HG02678 (cell line): ENCODE measurements at regions not wholly inside any gene's neighbourhood (a gene's known extent, or its start where the extent isn't known, plus 50 kb on each side); places are given as distances from the start of the nearest gene placed in this dataset.
"Not testable (repeated sequence)": the region's sequence is repeated elsewhere in the genome, so short reads cannot be mapped to it uniquely, and the experiment has no call there.

Experiments
- ATAC-seq: cut with Tn5 transposase; IDR thresholded peaks from one replicate; pipeline ENCODE4 v1.9.1; 2021; ENCODE audit warnings: mild to moderate bottlenecking, moderate library complexity; ENCODE audit not compliant: unreplicated experiment

GRCh38 chr2:111522231-111522768, 361.7 kb downstream of the ANAPC1 start:
- ATAC-seq = no peak

DNA sequence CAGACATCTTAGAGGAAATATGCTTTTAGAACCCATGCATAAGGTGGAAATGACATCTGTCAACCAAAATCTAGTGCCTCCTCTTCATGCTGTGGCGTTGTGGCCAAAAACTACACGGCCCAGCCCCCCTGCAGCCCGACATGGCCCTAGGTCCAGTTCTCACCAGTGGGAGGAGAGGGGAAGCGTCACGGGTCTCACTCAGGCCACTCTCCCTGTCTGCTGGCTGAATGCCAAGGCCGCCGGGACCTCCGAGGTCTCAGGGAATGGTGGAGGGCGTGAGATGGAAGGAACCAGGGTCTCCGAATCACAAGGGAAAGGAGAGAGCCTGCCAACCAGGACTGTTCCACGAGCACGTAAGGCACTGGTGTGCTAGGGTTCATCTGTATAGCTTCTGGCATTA, 361.0 kb downstream of the ANAPC1 start:
- ATAC-seq = no peak

GRCh38 chr2:111525026-111525425, 359.0 kb downstream of the ANAPC1 start:
- not testable (repeated sequence) for ATAC-seq

DNA sequence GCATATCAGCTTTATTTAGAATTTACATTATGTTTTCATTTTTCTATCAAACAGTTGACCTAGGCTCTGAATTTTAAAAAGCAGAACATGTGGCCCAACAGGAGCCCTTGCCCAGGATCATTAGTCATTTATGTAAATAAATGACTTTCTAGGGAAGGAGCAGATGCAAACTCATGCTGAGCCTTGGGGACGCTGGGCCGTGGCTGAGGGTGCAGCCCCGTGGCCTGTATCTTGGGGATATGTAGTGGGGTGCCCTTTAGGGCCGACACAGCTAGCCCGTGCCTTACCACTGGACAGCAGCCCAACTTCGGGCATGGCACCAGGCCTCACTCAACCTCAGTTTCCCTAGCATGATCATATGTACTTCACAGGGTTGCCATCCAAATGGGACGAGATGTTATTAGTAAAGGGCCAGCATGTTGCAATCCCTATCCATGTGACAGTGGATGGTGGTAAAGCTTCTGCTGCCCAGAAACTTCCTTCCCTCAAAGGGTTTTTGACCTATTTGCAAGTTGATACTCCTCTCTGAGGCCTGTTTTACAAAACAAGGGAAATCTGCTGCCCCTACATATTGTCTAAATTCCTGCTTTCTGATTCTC, 357.9 kb downstream of the ANAPC1 start:
- ATAC-seq = not testable (repeated sequence)

GRCh38 chr2:111527707-111528400, 356.1 kb downstream of the ANAPC1 start:
- not testable (repeated sequence) for ATAC-seq

GRCh38 chr2:111529022-111529421, 355.0 kb downstream of the ANAPC1 start:
- not testable (repeated sequence) for ATAC-seq

GRCh38 chr2:111530239-111530965, 353.6 kb downstream of the ANAPC1 start:
- not testable (repeated sequence) for ATAC-seq

- ATAC-seq = not testable (repeated sequence)
These were observed 351.1 kb downstream of the ANAPC1 start for GRCh38 chr2:111532682-111533556.

DNA sequence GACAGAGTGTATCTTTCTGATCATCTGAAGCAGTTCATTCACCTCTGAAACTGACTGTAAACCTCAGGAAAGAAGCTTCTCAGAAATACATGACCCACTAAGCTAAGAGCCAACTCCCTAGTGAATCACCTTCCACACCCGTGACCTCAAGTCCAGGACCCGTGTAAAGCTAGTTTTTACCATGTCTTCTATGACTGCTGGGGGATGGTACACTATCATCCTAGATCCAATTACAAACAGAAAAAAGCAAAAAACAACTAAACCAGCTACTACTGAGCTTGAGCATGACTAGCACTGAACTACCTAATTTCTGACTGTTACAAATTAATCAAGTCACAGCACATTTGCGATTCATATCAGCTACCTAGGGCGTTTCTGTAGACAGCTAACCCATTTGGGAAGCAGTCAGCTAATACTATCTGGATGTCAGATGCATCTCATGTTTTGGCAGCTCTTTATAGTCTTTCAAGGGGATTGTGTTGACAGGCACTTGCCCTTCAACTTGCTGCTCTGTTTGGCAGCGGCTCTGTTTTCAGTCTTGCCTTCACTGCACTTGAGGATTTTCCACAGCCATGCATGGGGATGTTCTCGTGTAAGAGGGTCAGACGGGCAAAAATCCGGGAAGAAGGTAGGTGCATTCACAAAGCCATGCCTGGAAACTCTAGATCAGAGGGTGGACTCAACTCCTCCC, 350.3 kb downstream of the ANAPC1 start:
- ATAC-seq = not testable (repeated sequence)

- no peak for ATAC-seq
These were observed 349.1 kb downstream of the ANAPC1 start for GRCh38 chr2:111534910-111535352.

GRCh38 chr2:111535404-111535803, 348.6 kb downstream of the ANAPC1 start:
- no peak for ATAC-seq

- ATAC-seq = no peak
These were observed 346.8 kb downstream of the ANAPC1 start for GRCh38 chr2:111537078-111537655.

DNA sequence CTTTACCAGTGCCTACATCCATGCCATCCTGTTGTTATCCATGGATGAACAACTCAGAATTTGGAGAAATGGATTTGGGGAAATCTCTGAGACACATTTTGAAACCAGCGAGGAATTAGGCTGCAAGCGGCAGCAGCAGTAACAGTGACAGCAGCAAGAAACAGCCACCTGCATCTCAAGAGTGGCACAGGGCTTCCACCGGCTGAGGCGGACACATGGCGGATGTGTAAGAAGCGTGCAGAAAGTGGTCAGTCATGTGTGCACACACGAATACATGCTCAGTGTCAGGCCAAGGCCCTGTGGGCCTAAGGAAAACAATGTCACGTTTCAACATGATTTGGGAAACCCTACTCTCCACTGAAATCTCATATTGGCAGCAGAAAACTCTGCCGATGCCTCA, 344.0 kb downstream of the ANAPC1 start:
- not testable (repeated sequence) for ATAC-seq

- not testable (repeated sequence) for ATAC-seq
These were observed 341.7 kb downstream of the ANAPC1 start for GRCh38 chr2:111542120-111542774.

- not testable (repeated sequence) for ATAC-seq
These were observed 340.0 kb downstream of the ANAPC1 start for GRCh38 chr2:111544006-111544405.

- ATAC-seq = peak; percentile 48
These were observed 338.1 kb downstream of the ANAPC1 start for GRCh38 chr2:111545723-111546431.

DNA sequence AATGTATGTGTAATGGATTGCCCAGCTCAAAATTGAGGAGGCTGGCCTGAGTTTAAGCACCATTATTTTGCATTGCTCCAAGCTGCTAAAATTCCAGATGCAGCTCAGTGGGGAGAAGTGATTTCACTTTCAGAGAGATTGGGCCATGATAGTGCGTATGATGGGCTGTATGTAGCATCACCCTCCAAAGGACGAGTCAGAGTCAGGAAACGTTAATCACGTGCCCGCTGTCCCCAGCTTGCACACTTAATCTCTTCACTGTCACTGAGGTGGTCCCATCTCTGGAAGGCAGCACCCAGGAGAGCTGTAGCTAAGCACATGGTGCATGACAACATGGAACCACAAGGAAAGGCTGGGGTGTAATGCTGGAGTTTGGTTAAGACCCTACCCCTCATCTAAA, 337.4 kb downstream of the ANAPC1 start:
- ATAC-seq = not testable (repeated sequence)

DNA sequence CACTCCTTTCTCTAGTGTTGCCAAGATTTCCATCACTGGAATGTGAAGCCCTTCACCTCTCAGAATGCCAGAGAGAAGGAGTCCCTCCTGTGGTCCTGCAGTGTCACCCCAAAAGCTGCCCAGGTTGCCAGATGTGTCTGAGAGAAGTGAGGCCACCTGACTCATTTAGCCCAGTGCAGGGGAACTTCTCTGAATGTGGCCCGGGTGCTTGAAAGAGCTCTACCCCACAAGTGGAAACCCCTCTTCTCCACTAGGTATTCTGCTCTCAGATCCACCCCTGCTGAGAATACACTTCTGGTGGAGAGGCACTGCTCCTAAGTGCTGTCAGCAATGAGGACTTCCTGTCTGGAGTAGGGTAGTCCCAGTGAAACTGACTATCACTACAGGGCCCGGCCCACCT, 334.8 kb downstream of the ANAPC1 start:
- not testable (repeated sequence) for ATAC-seq
